ENCODE measurements at regions not wholly inside any gene's neighbourhood (a gene's known extent, or its start where the extent isn't known, plus 50 kb on each side); places are given as distances from the start of the nearest gene placed in this dataset.

DNA sequence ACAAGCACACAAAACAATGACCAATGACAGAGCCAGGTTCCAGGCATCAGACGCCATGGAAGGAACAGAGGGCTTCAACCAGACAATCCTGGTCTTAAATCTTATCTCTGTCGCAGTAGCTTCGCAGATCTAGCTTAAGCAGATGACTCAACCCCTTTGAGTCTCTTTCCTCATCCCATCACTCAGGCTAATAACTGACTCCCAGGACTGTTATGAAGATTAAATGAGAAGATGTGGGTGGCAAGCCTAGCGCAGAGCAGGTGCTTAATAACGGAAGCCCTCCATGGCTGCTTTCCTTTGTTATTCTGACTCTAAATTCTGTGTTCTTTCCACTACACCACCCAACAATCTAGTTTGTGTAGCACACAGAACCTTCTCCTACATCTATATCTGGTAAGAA lies 110.9 kb downstream of the SLC24A2 start:
- no peak overlapping the region for H2AFZ ChIP-seq (ENCODE audit: low read depth)
- no peaks in the 10 kb centered on the region for H4K20me1 ChIP-seq (ENCODE audit: insufficient read depth)
- no peaks in the 10 kb centered on the region for H3K79me2 ChIP-seq (ENCODE audit: insufficient read depth, low read depth)
- no peak overlapping the region for H3K27ac ChIP-seq
- TF ChIP-seq, protein P1, sequence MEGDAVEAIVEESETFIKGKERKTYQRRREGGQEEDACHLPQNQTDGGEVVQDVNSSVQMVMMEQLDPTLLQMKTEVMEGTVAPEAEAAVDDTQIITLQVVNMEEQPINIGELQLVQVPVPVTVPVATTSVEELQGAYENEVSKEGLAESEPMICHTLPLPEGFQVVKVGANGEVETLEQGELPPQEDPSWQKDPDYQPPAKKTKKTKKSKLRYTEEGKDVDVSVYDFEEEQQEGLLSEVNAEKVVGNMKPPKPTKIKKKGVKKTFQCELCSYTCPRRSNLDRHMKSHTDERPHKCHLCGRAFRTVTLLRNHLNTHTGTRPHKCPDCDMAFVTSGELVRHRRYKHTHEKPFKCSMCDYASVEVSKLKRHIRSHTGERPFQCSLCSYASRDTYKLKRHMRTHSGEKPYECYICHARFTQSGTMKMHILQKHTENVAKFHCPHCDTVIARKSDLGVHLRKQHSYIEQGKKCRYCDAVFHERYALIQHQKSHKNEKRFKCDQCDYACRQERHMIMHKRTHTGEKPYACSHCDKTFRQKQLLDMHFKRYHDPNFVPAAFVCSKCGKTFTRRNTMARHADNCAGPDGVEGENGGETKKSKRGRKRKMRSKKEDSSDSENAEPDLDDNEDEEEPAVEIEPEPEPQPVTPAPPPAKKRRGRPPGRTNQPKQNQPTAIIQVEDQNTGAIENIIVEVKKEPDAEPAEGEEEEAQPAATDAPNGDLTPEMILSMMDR (conservative IDR thresholded peaks at IDR 0.05; ENCODE audit: low read depth, low read length), result no peak
- H3K27me3 ChIP-seq (ENCODE audit: insufficient read depth, low read depth), result no peaks in the 10 kb centered on the region
- no peak overlapping the region for H3K9ac ChIP-seq
- no peaks in the 10 kb centered on the region for H3K36me3 ChIP-seq (ENCODE audit: insufficient read depth)
- no peaks in the 10 kb centered on the region for H3K4me1 ChIP-seq (ENCODE audit: low read depth, poor library complexity, severe bottlenecking)
- no peak overlapping the region for H3K4me2 ChIP-seq
- H3K4me3 ChIP-seq (IDR thresholded peaks at IDR 0.05; ENCODE audit: insufficient read depth, low read depth, low read length), result no peak overlapping the region

DNA sequence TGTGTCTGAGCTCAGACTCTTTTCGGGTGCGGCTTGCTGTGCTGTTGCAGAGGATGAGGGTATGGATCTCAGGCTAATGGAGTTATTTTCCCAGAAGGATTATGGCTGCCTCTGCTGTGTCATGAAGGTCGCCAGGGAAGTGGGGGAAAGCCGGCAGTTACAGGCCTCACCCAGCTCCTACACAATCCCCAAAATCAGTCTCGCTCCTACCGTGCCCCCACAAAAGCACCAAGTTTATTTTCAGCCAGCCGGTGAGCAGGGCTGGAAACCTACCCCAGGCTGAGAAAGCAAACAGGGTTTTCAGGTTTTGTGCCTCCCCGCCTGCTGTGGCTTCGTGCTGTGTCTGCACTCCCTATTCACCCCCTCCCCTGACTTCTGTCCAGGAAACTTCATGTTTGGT lies 113.3 kb downstream of the SLC24A2 start:
- H3K4me2 ChIP-seq, result no peak overlapping the region
- no peaks in the 10 kb centered on the region for H3K27me3 ChIP-seq (ENCODE audit: insufficient read depth, low read depth)
- no peaks in the 10 kb centered on the region for H4K20me1 ChIP-seq (ENCODE audit: insufficient read depth)
- TF ChIP-seq, protein P1 (conservative IDR thresholded peaks at IDR 0.05; ENCODE audit: low read depth, low read length), result no peak
- no peak overlapping the region for H3K4me3 ChIP-seq (IDR thresholded peaks at IDR 0.05; ENCODE audit: insufficient read depth, low read depth, low read length)
- H3K4me1 ChIP-seq (ENCODE audit: low read depth, poor library complexity, severe bottlenecking), result no peaks in the 10 kb centered on the region
- no peak overlapping the region for H3K27ac ChIP-seq
- no peak overlapping the region for H3K9ac ChIP-seq
- no peak overlapping the region for H2AFZ ChIP-seq (ENCODE audit: low read depth)
- H3K36me3 ChIP-seq (ENCODE audit: insufficient read depth), result no peaks in the 10 kb centered on the region
- H3K79me2 ChIP-seq (ENCODE audit: insufficient read depth, low read depth), result no peaks in the 10 kb centered on the region

DNA sequence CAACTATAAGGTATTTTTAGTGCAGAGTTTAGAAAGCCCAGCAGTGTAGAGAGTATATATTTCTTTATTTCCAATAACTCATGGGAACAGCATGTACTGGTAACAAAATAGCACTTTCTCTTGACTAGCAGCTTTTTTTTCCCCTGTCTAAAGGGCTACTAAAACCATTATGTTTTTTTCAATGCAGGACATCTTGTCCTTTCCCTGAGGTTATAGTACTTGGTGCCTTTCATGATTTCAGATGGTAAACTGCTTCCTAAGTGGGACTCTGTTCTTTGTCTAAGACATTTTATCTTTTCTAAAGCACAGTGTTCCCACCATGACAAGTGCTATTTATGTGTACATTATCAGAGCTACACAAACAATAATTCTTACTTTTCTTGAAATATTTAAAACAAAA lies 122.3 kb downstream of the SLC24A2 start:
- no peaks in the 10 kb centered on the region for H3K36me3 ChIP-seq (ENCODE audit: insufficient read depth)
- TF ChIP-seq, protein P1 (conservative IDR thresholded peaks at IDR 0.05; ENCODE audit: low read depth, low read length), result no peak
- no peak overlapping the region for H2AFZ ChIP-seq (ENCODE audit: low read depth)
- no peak overlapping the region for H3K4me3 ChIP-seq (IDR thresholded peaks at IDR 0.05; ENCODE audit: insufficient read depth, low read depth, low read length)
- no peaks in the 10 kb centered on the region for H3K4me1 ChIP-seq (ENCODE audit: low read depth, poor library complexity, severe bottlenecking)
- H3K27me3 ChIP-seq (ENCODE audit: insufficient read depth, low read depth), result no peaks in the 10 kb centered on the region
- no peak overlapping the region for H3K4me2 ChIP-seq
- H3K9ac ChIP-seq, result no peak overlapping the region
- H3K79me2 ChIP-seq (ENCODE audit: insufficient read depth, low read depth), result no peaks in the 10 kb centered on the region
- H3K27ac ChIP-seq, result no peak overlapping the region
- no peaks in the 10 kb centered on the region for H4K20me1 ChIP-seq (ENCODE audit: insufficient read depth)

DNA sequence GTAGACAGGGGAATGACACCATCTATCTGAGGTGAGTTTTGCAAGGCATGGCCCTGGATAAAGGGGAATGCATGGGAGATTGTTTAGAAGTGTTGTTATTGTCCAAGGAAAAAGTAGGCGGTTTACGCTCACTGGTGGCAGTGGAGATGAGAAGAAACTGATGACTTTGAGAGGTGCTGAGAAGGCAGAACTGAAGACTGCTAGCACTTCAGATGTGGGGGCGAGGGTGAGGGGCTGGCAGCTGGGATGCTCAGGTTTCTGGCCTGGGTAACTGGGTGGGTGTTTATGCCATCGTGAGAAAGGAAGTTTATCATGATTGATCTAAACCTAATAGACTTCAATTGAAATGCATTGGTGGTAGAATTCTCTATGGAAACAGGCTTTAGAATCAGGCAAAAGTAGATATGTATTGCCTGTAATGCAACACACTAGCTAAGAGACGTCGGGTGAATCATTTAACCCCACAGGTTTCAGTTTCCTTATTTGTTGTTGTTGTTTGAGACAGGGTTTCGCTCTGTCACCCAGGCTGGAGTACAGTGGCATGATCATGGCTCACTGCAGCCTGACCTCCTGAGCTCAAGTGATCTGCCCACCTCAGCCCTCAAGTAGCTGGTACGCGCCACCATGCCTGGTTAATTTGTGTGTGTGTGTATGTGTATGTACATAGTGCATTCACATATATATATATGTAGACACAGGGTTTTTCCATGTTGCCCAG lies 123.5 kb downstream of the SLC24A2 start:
- Histone ChIP-seq H3K27ac (no peak overlapping the region), H3K9ac (no peak overlapping the region), H3K27me3 (ENCODE audit: insufficient read depth, low read depth) (no peaks in the 10 kb centered on the region), H3K4me1 (ENCODE audit: low read depth, poor library complexity, severe bottlenecking) (no peaks in the 10 kb centered on the region), H2AFZ (ENCODE audit: low read depth) (no peak overlapping the region), H3K4me2 (no peak overlapping the region), H4K20me1 (ENCODE audit: insufficient read depth) (no peaks in the 10 kb centered on the region), H3K79me2 (ENCODE audit: insufficient read depth, low read depth) (no peaks in the 10 kb centered on the region), H3K36me3 (ENCODE audit: insufficient read depth) (no peaks in the 10 kb centered on the region), H3K4me3 (IDR thresholded peaks at IDR 0.05; ENCODE audit: insufficient read depth, low read depth, low read length) (no peak overlapping the region)
- TF ChIP-seq, protein P1 (conservative IDR thresholded peaks at IDR 0.05; ENCODE audit: low read depth, low read length), result no peak
